Testis (tissue), 2 donors: ENCODE measurements at regions not wholly inside any gene's neighbourhood (a gene's known extent, or its start where the extent isn't known, plus 50 kb on each side); places are given as distances from the start of the nearest gene placed in this dataset.

ENCODE experiments used
- DNase-seq: peaks from one replicate; pipeline ENCODE4 v3.0.0-alpha.2; 2019
- H3K27ac ChIP-seq, 2 donors: fragments of 200-600 bp; sonication (generic); one replicate each; pipeline ENCODE4 v1.5.1; 2019
- H3K27me3 ChIP-seq: fragments of 200-600 bp; sonication (generic); one replicate; pipeline ENCODE4 v1.5.1; 2019
- H3K36me3 ChIP-seq: fragments of 200-600 bp; sonication (generic); one replicate; pipeline ENCODE4 v1.5.1; 2017; ENCODE audit warnings: low read depth; ENCODE audit errors: missing control alignments
- H3K4me1 ChIP-seq: fragments of 200-600 bp; sonication (generic); one replicate; pipeline ENCODE4 v1.5.1; 2019
- H3K4me3 ChIP-seq, 2 donors: fragments of 200-600 bp; sonication (generic); one replicate each; pipeline ENCODE4 v1.5.1; 2017 to 2019
- H3K9me3 ChIP-seq: fragments of 200-600 bp; sonication (generic); one replicate; pipeline ENCODE4 v1.5.1; 2017
- CTCF ChIP-seq, 3 experiments: fragments of 450-650 bp in 2 of 3; fragments of 200-600 bp in 1 of 3; sonication (generic) in 1 of 3; IDR thresholded peaks; one replicate each; pipeline ENCODE4 v1.5.1; 2016 to 2019; ENCODE audit warnings: antibody characterized with exemption in 3 of 3, mild to moderate bottlenecking in 2 of 3, moderate library complexity in 1 of 3
- POLR2A ChIP-seq: fragments of 450-650 bp; IDR thresholded peaks from one replicate; pipeline ENCODE4 v1.6.1; 2017; ENCODE audit warnings: antibody characterized with exemption, mild to moderate bottlenecking, moderate library complexity
- WGBS, 2 donors: methylation state at CpG; one replicate each; pipeline ENCODE4 v1.1.5; 2018; 5-methylcytosine and 5-hydroxymethylcytosine counted together
- intact Hi-C: fragments of 100-400 bp; cut with DNase I; formaldehyde crosslinking; loops from one replicate; pipeline ENCODE4 v1.15.1; 2023; ENCODE audit warnings: low total_unique reads

- intact Hi-C loops = no loop called here
- H3K27ac ChIP-seq = no peak overlapping the region
- H3K36me3 ChIP-seq = no peaks in the 10 kb centered on the region
- no peaks in the 10 kb centered on the region for H3K4me1 ChIP-seq
- no peak for DNase-seq
- no peaks in the 10 kb centered on the region for H3K27me3 ChIP-seq
- 81 to 91% methylated on average over 7 to 8 of the region's 8 CpGs for WGBS, 2 donors
- TF ChIP-seq POLR2A (no peak), CTCF (IDR thresholded peaks at IDR 0.05) (no peak)
- H3K9me3 ChIP-seq = no peaks in the 10 kb centered on the region
- no peak overlapping the region for H3K4me3 ChIP-seq
Measured at GRCh38 chr14:61153914-61154545, 127.1 kb downstream of the TMEM30B start.

GRCh38 chr14:61153431-61153830 lies 127.7 kb downstream of the TMEM30B start:
- Histone ChIP-seq H3K27me3 (no peaks in the 10 kb centered on the region), H3K27ac (no peak overlapping the region), H3K9me3 (no peaks in the 10 kb centered on the region), H3K36me3 (no peaks in the 10 kb centered on the region), H3K4me3 (no peak overlapping the region), H3K4me1 (no peaks in the 10 kb centered on the region)
- 76 to 89% methylated on average over 3 of the region's 3 CpGs for WGBS, 2 donors
- TF ChIP-seq CTCF (IDR thresholded peaks at IDR 0.05) (no peak), POLR2A (no peak)
- DNase-seq = no peak
- intact Hi-C loops = no loop called here

- Histone ChIP-seq H3K9me3 (no peaks in the 10 kb centered on the region), H3K4me3 (no peak overlapping the region), H3K36me3 (no peaks in the 10 kb centered on the region), H3K27me3 (no peaks in the 10 kb centered on the region), H3K27ac (no peak overlapping the region), H3K4me1 (no peaks in the 10 kb centered on the region)
- DNase-seq = no peak
- TF ChIP-seq POLR2A (no peak), CTCF (IDR thresholded peaks at IDR 0.05) (no peak)
- WGBS, 2 donors = 64 to 67% methylated on average over 3 of the region's 3 CpGs
- intact Hi-C loops = no loop called here
Measured at GRCh38 chr14:61152851-61153364, 128.2 kb downstream of the TMEM30B start.

GRCh38 chr14:61151251-61151650 lies 129.9 kb downstream of the TMEM30B start:
- Histone ChIP-seq H3K9me3 (no peaks in the 10 kb centered on the region), H3K27me3 (no peaks in the 10 kb centered on the region), H3K36me3 (no peaks in the 10 kb centered on the region), H3K4me3 (no peak overlapping the region), H3K4me1 (no peaks in the 10 kb centered on the region), H3K27ac (no peak overlapping the region)
- WGBS, 2 donors = 56 to 69% methylated on average over 4 of the region's 4 CpGs
- TF ChIP-seq POLR2A (no peak), CTCF (IDR thresholded peaks at IDR 0.05) (no peak)
- DNase-seq = no peak
- intact Hi-C loops = no loop called here

GRCh38 chr14:61150851-61151250 lies 130.3 kb downstream of the TMEM30B start:
- TF ChIP-seq POLR2A = no peak
- no peak for TF ChIP-seq CTCF (IDR thresholded peaks at IDR 0.05)
- Histone ChIP-seq H3K36me3 (no peaks in the 10 kb centered on the region), H3K27me3 (no peaks in the 10 kb centered on the region), H3K4me3 (no peak overlapping the region), H3K9me3 (no peaks in the 10 kb centered on the region), H3K4me1 (no peaks in the 10 kb centered on the region), H3K27ac (no peak overlapping the region)
- no peak for DNase-seq
- intact Hi-C loops = no loop called here
- WGBS, 2 donors = 56 to 59% methylated on average over 3 of the region's 3 CpGs
